Dedifferentiated amniotic fluid mesenchymal stem cell (primary cell): ENCODE measurements at regions not wholly inside any gene's neighbourhood (a gene's known extent, or its start where the extent isn't known, plus 50 kb on each side); places are given as distances from the start of the nearest gene placed in this dataset.

ENCODE experiments used
- DNase-seq: peaks from one replicate; pipeline ENCODE4 v3.0.0-alpha.2; 2016; ENCODE audit errors: extremely low spot score

DNA sequence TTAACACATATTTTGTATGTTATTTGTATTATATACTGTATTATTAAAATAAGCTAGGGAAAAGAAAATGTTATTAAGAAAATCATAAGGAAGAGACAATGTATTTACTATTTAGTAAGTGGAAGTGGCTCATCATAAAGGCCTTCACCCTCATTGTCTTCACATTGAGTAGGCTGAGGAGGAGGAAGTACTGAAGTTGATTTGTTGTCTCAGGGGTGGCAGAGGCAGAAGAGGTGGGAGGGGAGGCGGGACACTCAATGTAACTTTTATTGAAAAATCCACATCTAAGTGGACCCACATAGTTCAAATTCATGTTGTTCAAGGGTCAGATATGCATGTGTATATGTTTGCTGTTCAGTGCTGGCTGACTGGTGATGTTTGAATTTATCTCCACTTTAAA lies 210.2 kb upstream of the CITED2 start:
- no peak for DNase-seq

DNA sequence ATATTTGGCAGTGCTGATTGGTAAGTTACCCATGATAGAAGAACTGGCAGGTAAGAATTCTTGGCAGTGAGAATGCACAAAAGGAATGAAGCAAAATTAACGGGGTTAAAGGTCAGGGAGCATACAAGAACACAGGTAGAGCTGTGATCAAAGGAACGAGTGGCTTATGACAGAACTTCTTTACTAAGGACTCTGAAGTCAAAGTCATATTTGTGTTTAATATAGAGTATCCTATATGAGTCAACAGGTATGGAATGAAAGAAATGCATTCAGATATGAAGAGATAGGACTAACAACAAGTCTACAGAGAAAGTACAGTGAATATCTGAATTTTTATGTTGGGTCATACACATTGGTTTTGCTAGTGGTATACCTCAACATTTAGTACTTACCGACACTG lies 209.0 kb upstream of the CITED2 start:
- no peak for DNase-seq

DNA sequence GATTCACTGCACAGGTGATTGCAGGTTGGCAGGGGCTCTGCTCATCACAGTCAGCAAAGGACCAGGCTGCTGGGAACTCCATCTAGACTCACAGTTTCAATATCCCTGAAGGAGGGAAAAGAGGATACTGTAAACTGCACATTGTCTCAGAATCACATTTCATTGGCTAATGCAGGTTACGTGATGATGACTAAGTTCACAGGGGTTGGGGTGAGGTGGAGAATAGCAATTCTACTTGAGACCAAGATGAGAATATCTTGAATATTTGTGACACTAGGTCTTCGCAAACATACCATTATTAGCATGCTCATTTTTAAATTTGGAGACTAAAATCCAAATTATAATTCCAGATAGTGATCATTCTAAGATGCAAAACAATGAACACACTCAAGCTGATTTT lies 208.5 kb upstream of the CITED2 start:
- DNase-seq: no peak

DNA sequence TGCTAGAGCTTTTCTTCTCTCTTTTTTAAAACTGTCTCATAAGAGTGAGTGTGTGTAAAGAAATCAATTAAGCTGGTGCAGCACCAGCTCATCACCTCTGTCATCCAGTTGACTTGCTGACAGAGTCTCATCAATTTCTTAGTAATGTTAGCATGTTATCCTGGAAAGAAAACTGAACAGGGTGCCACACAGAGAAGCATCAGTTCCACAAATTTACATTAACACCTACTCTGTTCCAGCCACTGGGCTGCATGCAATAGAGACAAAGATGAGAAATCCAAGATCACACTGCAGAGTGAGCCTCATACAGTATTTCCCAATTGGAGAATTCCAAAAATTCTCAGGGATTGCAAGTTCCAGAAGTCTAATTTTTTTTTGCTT lies 207.0 kb upstream of the CITED2 start:
- no peak for DNase-seq

DNA sequence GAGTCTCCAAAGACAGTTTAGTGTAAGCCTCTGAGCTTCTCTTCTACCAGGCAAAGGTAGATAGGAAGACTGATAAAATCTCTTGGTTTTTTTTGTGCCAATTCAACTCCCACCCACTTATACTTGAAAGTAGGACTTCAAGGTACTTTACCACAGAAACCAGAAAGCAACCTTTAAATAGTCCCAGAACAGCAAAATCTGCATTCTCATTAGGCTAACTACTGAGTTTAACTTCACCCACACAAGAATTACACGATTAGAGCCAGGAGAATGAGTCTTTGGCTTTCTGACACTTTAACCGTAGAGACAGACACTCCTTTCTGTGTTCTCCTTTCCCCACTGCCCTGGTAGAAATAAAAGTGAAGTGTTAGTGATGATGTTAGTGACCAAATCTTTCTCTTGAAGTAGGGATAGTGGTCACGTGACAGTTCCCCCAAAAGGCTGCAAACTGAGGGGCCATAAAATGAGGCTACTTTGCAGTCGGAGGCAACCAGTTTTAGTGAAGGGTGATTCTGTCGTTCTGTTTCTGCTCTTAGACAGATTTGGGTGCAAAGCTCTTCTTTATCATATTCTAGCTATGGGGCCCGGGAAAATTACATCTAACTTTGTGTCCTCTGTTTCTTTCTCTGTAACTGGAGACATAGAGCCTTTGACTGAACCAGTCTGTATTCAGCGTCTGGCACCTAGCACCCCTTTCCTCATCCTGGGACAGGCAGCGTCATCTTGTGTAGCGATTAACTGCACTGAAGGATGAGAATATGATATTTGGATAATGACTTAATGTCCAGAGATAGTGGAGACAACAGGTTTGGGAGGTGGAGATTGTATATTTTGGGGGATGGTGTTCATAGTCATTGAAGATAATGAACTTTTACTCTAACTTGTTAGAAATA lies 206.4 kb upstream of the CITED2 start:
- no peak for DNase-seq

DNA sequence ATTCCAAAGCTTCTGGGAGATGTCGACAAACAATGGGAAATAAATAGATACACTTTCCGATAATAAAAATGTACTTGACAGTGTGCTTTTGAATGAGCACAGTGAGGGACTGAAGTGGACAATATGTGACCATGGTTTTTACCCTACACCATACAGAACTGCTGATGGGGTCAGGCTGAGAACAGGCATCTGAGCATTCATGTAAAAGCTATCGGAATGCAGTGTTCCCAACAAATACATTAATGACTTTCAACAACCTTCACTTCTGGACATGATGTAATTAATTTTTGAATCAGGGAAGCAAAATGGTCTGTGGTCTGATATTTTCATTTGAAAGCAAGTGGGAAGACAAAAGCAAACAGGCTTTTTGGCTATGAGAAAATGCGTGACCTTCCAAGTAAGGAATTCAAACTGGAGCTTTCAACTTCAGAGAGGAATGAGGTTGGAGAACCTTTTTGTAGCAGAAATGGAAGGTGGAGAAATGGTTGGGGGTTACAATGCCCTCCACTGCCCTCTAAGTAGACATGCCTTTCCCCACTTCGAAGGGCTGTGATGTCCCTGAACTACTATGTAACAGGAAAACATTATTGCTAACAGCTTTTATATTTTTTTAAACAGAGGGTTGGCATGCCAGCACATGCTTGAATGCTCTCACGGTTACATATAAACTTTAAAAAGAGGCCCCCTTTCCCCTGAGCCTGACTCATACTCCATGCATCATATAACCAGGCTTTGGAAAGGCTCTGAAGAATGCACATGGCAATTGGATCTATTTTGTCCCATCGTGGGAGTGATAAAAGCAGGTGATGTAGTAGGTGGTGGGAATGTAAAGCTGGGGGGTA lies 203.5 kb upstream of the CITED2 start:
- DNase-seq: peak; percentile 93

DNA sequence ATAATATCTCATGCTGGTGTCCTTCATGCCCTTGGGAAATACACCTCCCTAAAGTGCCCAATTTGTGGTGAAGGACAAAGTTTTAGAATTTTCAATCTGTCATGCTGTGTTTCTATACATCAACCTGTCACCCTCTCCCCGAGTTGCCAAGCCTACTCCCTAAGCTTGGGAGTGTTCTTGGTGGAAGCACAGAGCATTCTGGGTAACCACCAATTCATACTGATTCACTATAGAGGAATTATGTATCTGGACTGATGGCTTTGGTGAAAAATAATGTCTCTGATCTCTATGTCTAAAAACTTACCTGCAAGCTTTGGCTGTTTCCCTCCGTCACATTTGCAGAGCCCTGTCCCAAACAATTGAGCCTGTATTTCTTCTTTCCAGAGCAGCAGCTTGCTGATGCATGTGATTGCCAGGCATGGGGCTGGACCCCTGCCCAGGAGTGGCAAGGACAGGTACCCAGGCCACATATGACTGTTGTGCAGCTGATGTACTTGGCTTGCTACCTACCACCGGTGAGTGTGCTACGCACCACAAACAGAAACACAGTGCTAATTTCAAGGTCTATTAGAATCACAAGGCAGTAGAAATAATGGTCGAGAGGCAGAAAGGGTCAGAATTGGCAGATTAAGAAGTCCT lies 202.8 kb upstream of the CITED2 start:
- no peak for DNase-seq

DNA sequence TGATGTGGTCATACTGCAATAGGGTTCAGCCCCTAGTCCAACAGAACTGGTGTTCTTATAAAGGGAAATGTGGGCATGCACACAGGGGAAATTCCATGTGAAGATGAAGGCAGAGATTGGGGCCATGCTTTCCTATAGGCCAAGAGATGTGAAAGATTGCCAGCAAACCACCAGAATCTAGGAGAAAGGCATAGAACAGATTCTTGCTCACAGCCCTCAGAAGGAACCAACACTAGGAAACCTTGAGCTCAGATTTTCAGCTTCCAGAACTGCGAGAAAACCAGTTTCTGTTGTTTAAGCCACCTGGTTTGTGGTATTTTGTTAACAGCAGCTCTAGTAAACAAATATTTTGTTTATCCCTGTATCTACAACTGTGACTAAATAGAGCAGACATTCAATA lies 197.6 kb upstream of the CITED2 start:
- no peak for DNase-seq

DNA sequence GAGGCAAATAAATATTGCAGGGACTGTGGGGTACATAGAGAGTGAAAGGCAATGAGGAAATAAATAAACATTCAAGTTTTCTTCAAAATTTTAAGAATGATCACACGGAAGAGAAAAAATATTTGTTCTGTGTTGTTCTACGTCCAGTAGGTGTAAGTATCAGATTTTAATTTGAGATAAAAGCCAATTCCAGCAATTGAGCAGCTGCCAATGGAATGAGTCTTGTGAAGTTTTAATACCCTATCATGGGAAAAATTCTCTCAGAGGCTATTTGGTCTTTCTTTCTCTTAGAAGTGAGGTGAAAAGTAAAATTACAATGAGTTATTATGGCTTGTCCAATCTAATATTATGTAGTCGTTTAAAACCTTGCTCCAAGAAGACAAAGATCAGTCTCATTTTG lies 195.7 kb upstream of the CITED2 start:
- no peak for DNase-seq

DNA sequence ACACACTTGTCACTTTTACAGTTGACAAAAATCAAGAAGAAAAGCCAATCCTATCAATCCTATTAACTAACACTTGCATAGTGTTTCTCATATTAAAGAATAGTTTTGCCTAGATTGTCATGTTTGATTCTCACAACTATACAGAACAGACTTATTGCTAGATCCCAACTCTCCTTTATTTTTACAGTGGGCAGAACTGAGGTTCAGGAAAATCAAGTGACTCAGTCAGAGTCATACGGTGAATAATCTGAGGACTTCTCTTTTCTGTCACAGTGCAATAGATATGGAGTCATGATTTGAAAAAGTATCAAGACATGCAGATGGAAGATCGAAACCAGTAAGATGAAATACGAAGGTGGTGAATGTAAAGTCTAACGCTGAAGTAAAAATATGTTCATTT lies 195.1 kb upstream of the CITED2 start:
- DNase-seq: no peak

DNA sequence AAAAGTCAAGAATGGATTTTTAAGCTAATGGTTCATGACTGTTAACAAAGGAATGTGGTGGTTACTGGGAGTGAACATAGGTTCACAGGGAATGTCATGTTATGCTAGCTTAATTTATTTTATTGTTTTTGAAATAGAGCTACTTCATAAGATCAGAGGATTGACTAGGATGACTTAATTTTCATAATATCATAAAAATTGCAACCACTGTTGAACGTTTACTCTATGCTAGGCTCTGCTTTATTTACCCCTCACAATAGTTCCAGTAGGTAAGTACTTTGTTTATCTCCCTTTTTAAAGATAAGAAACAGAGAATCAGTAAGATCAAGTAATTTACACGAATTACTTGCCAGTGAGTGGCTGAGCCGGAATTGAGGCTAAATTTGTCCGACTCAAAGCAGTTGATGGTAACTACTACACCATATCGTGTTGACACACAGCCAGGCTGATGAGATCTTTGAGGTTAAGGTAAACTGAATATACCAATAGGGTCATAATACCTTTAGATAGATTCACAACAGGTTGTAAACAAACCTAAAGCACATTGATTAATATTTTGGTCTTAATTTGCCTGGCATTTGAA lies 194.6 kb upstream of the CITED2 start:
- peak; percentile 65 for DNase-seq

DNA sequence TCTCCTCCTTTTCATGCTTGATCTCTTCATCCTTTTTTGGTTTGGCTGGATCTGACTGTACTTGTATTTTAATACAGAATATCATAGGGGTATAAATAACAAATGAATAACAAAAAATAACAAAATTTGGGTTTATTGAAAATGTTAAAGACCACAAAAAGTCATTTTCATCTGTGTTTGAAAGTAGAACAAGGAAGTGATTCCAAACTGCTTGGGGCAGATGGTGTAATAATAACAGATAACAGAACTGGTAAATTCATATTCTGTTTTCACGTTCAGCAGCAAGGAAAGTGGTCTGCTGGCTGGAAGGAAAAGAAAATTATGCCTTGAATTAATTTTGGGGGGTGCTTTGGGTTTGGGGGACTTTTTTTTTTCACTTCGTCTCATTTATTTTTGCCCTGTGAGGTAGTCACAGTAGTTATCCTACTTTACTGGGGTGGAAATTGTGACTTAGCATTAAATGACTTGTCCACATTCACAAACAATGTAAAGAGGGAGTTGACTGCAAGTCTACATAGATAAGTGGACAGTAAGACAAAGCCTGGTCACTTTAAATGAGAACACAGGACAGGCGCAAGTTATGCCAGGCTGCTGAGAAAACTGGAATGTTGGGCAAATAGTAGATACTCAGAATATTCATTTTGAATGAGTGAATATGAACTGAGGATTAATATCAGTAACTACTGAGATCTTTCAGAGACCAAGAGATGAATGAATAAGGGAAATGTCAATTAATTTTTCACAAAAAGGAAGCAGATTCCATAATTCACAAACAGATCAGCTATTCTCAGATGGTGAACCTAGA lies 193.9 kb upstream of the CITED2 start:
- DNase-seq: no peak

DNA sequence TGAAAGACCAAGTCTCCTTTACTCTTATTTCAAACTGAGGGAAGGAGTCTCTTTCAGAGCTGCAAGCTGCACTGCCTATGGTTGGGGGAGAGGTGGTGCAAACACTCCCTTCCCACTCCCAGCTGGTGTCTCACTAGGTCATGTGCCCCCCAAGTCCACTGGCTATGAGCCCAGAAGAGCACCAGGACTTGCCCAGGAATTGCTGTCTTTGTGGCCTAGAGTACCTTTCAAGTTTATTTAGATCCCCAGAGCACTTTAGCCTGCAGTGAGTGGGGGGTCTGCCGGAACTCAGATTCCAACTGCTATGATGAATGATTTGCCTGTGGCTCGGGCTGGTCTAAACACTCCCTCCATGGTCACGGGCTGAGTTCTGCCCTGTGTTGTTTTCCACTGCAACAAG lies 192.6 kb upstream of the CITED2 start:
- no peak for DNase-seq

DNA sequence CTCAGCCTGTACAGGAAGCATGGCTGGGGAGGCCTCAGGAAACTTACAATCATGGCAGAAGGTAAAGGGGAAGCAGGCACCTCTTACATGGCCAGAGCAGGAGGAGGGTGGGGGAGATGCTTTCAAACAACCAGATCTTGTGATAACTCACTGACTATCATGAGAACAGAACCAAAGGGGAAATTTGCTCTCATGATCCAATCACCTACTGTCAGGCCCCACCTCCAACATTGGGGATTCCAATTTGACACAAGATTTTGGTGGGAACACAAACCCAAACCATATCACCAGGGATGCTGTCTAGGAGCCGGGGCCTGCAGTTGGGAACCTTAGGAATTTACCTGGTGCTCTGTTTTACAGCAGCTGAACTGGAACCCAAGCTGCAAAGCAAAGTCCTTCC lies 191.1 kb upstream of the CITED2 start:
- no peak for DNase-seq

DNA sequence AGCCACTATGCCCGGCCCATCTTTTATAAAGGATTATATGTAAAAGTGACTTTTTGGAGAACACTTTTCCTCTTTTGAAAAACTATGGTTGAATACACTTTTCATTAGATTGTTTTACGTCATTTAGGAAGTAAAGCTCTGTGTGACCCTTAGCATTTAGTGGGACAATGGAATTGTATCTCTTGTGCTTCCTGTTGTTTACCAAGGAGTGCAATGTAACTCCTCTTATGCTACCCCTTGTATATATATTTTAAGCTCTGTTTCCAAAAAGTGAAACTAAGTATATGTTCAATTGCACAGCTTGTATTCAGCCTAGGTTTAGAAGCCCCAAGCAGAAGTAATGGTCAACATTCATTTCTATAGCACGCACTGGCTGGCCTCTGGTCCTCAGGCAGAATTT lies 183.1 kb upstream of the CITED2 start:
- no peak for DNase-seq

DNA sequence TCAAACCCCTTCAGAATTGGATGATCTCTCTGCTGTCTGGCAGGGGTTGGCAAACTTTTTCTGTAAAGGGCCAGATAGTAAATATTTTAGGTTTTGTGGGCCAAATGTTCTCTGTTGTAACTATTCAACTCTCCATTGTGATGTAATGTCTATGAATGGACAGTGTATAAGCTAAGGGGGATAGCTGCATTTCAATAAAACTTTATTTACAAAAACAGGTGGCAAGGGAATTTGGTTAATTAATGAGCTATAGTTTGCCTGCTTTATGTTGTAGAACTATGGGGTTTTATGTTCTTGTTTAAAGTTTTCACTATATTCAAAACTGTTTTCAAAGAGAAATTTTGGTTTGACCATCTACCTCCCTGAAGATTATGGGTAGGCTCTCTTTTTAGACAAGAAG lies 182.1 kb upstream of the CITED2 start:
- no peak for DNase-seq

DNA sequence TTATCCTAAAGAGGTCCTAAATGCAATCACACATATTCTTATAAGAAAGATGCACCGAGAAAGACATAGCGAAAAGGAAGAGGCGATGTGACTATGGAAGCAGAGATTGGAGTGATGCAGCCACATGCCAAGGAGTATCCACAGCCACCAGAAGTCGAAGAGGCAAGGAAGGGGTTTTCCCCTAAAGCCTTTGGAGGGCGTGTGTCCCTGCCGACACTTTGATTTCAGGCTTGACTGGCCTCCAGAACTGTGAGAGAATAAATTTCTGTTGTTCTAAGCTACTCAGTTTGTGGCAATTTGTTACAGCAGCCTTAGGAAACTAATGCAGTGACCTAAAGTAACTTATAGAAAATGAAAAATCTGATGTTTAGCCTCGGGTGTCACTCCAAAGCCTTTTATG lies 179.5 kb upstream of the CITED2 start:
- no peak for DNase-seq

DNA sequence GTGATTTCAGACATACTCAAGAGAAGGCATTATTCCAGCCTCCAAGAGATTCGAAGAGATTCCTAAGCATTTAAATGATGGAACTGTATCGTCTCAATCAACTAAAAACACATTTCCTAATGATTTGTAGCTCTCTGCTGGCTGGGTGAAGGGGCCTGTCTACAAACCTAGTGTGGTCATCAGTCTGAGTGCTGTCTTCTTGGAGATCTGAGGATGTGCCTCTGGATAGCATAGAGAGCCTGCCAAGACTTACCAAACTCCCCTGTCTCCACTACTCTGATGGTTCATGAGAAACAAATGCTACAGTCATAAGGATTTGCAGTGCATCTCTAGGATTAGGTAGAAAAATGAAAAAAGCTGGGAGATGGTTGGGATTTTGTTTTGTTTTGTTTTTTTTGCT lies 176.9 kb upstream of the CITED2 start:
- no peak for DNase-seq

DNA sequence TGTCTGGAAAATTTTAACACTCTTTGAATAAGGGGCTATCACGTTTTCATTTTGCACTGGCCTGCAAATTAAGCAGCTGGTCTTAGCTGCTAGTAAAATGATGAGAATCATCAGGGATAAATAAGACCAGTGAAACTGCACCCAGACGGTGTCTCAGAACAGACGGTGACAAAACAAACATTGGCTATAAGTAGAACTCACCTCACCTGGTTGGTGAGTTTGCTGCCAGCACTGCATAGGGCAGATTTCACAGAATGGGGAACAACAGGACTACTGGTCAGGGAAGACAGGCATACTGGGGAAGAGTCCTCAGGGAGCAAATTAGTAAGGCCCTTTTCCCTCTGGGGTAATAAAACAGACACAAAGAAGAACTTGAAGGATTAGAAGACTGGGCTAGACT lies 175.9 kb upstream of the CITED2 start:
- no peak for DNase-seq

DNA sequence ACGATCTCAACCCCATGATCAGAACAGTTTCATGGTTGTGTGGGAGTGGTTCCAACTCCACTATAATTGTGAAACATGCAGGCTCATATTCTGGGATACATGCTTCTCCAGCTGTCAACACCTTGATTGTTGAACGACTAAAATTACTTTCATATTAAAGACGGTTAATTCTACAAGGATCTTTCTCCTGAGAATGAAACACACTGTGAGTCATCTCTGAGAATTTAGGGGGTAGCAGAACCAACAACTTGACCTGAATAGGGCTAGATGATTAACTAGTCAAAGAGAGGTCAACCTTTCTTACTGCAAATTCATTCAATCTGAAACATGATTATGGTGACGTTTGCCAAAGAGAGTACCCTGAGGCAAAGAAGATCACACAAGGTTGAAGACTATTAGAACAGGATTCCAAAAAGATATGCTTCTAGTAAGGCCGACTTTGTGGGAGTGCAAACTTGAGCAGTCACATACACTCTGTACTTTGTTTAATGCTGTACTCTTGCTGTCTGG lies 175.2 kb upstream of the CITED2 start:
- DNase-seq: no peak

DNA sequence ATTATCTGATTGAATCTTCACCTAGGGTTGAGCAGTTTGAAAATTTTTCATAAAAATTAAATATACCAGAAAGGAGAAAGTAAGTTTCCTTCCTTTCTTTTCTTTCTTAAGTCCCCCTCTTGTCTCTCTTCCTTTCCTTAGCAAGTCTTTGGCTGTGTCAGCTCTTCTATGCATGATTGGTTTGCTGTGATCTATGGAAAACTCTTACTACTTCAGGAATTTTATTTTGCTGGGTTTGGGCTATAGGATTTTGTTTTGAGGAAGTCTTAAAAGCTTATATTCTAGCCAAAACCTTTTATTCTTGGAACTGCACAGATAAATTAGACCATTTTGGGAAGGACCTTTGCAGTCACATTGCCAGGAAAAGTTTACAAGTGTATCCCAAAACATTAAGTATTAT lies 173.4 kb upstream of the CITED2 start:
- DNase-seq: no peak
